LNCAP (cell line): ENCODE measurements at regions not wholly inside any gene's neighbourhood (a gene's known extent, or its start where the extent isn't known, plus 50 kb on each side); places are given as distances from the start of the nearest gene placed in this dataset.

Experiments
- TF ChIP-seq, protein P1 (sequence below): fragments of 450-650 bp; IDR thresholded peaks from 2 replicates; pipeline ENCODE4 v1.5.1; 2017; ENCODE audit warnings: mild to moderate bottlenecking

- TF ChIP-seq, protein P1, sequence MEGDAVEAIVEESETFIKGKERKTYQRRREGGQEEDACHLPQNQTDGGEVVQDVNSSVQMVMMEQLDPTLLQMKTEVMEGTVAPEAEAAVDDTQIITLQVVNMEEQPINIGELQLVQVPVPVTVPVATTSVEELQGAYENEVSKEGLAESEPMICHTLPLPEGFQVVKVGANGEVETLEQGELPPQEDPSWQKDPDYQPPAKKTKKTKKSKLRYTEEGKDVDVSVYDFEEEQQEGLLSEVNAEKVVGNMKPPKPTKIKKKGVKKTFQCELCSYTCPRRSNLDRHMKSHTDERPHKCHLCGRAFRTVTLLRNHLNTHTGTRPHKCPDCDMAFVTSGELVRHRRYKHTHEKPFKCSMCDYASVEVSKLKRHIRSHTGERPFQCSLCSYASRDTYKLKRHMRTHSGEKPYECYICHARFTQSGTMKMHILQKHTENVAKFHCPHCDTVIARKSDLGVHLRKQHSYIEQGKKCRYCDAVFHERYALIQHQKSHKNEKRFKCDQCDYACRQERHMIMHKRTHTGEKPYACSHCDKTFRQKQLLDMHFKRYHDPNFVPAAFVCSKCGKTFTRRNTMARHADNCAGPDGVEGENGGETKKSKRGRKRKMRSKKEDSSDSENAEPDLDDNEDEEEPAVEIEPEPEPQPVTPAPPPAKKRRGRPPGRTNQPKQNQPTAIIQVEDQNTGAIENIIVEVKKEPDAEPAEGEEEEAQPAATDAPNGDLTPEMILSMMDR: no peak
Measured at GRCh38 chr6:115594891-115595290, 465.8 kb downstream of the FRK start.

GRCh38 chr6:115592025-115592424 is 468.7 kb downstream of the FRK start:
- TF ChIP-seq, protein P1: no peak

GRCh38 chr6:115583290-115583689 is 477.4 kb downstream of the FRK start:
- TF ChIP-seq, protein P1: no peak

DNA sequence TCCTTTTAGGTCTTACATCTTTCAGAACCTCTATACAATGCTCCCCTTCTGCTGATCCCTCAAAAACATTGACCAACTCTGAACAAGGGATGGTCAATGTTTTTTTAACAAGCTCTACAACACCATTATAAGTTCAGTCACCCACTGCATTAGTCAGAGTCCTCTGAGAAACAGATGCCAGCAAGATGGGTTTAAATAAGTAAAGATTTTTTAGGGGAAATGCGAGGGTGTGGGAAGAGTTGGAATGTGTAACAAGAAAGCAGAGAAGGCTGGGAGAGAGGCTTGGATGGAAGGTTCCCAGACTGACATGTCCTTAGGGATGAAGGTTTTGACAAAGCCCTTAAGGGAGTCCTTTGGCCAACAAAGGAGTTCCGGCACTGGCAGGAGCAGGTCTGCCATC is 478.3 kb downstream of the FRK start:
- TF ChIP-seq, protein P1: no peak

DNA sequence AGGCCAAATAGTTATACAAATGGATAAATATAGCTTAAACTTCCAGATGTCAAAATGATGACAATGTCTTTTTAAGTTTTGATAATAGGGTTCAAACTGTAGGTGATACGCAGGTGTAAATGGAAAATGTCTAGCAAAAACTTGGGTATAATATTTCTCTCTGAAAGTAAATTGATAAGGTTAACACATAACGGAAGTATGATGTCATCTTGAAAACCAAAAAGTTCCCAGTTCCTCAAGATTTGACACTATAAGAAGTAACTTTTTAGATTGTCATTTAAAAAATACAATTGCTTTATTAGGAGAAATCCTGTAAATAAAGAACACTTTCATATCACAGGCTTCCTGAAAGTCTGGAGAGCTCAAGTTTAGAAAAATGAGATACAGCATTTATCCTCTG is 483.4 kb downstream of the FRK start:
- TF ChIP-seq, protein P1: no peak

- TF ChIP-seq, protein P1: no peak
Measured at GRCh38 chr6:115575285-115575684, 485.4 kb downstream of the FRK start.

- TF ChIP-seq, protein P1: no peak
Measured at GRCh38 chr6:115573861-115574260, 486.8 kb downstream of the FRK start.

DNA sequence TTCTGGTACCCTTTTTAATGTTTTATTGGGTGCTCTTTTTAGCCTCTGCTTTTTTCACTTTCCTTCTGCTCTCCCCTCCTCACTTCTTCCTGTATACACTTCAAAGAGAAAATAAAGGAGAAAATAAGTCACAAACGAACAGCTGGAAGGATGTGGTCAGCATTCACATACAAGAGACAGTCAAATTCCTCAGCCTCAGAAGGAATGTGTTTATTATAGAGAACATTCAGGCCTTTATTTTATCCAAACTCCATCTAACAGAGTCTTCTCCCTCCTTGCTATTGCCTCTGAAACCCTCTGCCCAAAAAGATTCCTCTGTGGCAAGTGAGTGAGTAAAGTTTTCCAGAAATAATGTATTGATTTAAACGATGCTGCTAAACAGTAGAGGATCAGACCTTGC is 490.4 kb downstream of the FRK start:
- TF ChIP-seq, protein P1: no peak
